SU-DHL-6 (cell line): ENCODE measurements at regions not wholly inside any gene's neighbourhood (a gene's known extent, or its start where the extent isn't known, plus 50 kb on each side); places are given as distances from the start of the nearest gene placed in this dataset.
"Not testable (repeated sequence)": the region's sequence is repeated elsewhere in the genome, so short reads cannot be mapped to it uniquely, and the experiment has no call there.

Experiments
- H2AFZ ChIP-seq: fragments of 200-600 bp; sonication (generic); 2 replicates; pipeline ENCODE4 v1.6.1; 2014; ENCODE audit warnings: low read depth, mild to moderate bottlenecking, moderate library complexity, mixed read lengths, antibody characterized with exemption, low read length; ENCODE audit not compliant: severe bottlenecking
- H3F3A ChIP-seq: fragments of 200-600 bp; shearing (Covaris generic); 2 replicates; pipeline ENCODE4 v1.6.0; 2016; ENCODE audit warnings: antibody characterized with exemption, mild to moderate bottlenecking; ENCODE audit not compliant: insufficient read depth
- H3K27ac ChIP-seq: fragments of 200-600 bp; sonication (generic); 2 replicates; pipeline ENCODE4 v1.5.1; 2016; ENCODE audit warnings: low read depth, mild to moderate bottlenecking, low read length, moderate library complexity, mixed read lengths
- H3K27me3 ChIP-seq: fragments of 200-600 bp; sonication (generic), shearing (Covaris generic); 2 replicates; pipeline ENCODE4 v1.6.0; 2014; ENCODE audit warnings: mild to moderate bottlenecking, low read length
- H3K36me3 ChIP-seq: fragments of 200-600 bp; sonication (generic); 2 replicates; pipeline ENCODE4 v1.6.1; 2014; ENCODE audit warnings: mild to moderate bottlenecking, low read length, mixed read lengths
- H3K4me2 ChIP-seq: fragments of 300-600, 200-600 bp; shearing (Covaris generic), sonication (generic); 2 replicates; pipeline ENCODE4 v1.6.0; 2014; ENCODE audit warnings: low read length, low read depth, mild to moderate bottlenecking; ENCODE audit not compliant: poor library complexity, severe bottlenecking
- H3K4me3 ChIP-seq: fragments of 200-600 bp; sonication (generic); 2 replicates; pipeline ENCODE4 v1.5.1; 2014; ENCODE audit warnings: antibody characterized with exemption, low read length, mild to moderate bottlenecking, mixed read lengths; ENCODE audit not compliant: insufficient read depth, poor library complexity, severe bottlenecking
- H3K79me2 ChIP-seq: fragments of 200-600 bp; sonication (generic); 2 replicates; pipeline ENCODE4 v1.6.1; 2014; ENCODE audit warnings: mild to moderate bottlenecking, low read length, moderate library complexity; ENCODE audit not compliant: insufficient read depth
- H3K9ac ChIP-seq: fragments of 200-600 bp; sonication (generic); 2 replicates; pipeline ENCODE4 v1.7.0; 2014; ENCODE audit warnings: mild to moderate bottlenecking, low read length
- H3K9me2 ChIP-seq: fragments of 200-600 bp; sonication (generic); replicated peaks from 2 replicates; pipeline ENCODE4 v1.6.1; 2014; ENCODE audit warnings: low read length; ENCODE audit not compliant: insufficient read depth
- H3K9me3 ChIP-seq: fragments of 200-600 bp; sonication (generic); 2 replicates; pipeline ENCODE4 v1.6.1; 2014; ENCODE audit warnings: low read length, mixed read lengths; ENCODE audit not compliant: insufficient read depth
- H4K20me1 ChIP-seq: fragments of 200-600 bp; sonication (generic); 2 replicates; pipeline ENCODE4 v1.6.1; 2014; ENCODE audit warnings: low read depth, mild to moderate bottlenecking, antibody characterized with exemption, low read length, moderate library complexity, mixed read lengths
- EZH2phosphoT487 ChIP-seq: fragments of 200-600 bp; sonication (generic), shearing (Covaris generic); conservative IDR thresholded peaks from 2 replicates; pipeline ENCODE4 v1.6.1; 2018; ENCODE audit warnings: mild to moderate bottlenecking, antibody characterized with exemption, low read length, moderate library complexity, mixed read lengths
- TF ChIP-seq, protein P1 (sequence below): fragments of 200-600 bp; sonication (generic); IDR thresholded peaks from one replicate; pipeline ENCODE4 v1.5.1; 2017; ENCODE audit warnings: antibody characterized with exemption, mild to moderate bottlenecking, low read length, moderate library complexity; ENCODE audit not compliant: insufficient read depth, poor library complexity, severe bottlenecking

DNA sequence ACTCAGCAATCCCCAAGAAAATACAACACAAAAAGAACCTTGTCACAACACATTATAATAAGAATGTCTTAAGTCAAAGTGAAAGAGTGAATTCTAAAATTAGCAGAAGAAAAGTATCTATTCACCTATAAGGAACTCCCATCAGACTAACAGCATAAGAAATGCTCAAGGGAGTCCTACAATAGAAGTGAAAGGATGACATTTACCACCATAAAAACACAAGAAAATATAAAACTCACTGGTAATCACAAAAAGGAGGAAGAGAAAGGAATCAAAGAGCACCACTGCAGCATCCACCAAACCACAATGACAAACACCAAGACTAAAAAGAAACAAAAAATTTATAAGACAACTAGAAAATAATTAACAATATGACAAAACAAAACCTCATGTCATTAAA, 257.0 kb upstream of the AGTR2 start:
- Histone ChIP-seq H3K27ac (peak overlapping the region; percentile 95), H3K9me2 (no peaks in the 10 kb centered on the region), H3K9me3 (no peaks in the 10 kb centered on the region; the same call in 1 of the 2 replicates), H3F3A (peaks cover 12% of the 10 kb centered on the region; the same call in 1 of the 2 replicates), H2AFZ (no peak overlapping the region), H4K20me1 (no peaks in the 10 kb centered on the region), H3K36me3 (0 out of 2 replicates have a peak, but pooled peaks cover 5% of the 10 kb centered on the region), H3K4me2 (peak overlapping the region; percentile 61), H3K79me2 (no peaks in the 10 kb centered on the region), H3K27me3 (no peaks in the 10 kb centered on the region), H3K9ac (peak overlapping the region; percentile 22; the same call in 1 of the 2 replicates), H3K4me3 (no peak overlapping the region)
- TF ChIP-seq, protein P1, sequence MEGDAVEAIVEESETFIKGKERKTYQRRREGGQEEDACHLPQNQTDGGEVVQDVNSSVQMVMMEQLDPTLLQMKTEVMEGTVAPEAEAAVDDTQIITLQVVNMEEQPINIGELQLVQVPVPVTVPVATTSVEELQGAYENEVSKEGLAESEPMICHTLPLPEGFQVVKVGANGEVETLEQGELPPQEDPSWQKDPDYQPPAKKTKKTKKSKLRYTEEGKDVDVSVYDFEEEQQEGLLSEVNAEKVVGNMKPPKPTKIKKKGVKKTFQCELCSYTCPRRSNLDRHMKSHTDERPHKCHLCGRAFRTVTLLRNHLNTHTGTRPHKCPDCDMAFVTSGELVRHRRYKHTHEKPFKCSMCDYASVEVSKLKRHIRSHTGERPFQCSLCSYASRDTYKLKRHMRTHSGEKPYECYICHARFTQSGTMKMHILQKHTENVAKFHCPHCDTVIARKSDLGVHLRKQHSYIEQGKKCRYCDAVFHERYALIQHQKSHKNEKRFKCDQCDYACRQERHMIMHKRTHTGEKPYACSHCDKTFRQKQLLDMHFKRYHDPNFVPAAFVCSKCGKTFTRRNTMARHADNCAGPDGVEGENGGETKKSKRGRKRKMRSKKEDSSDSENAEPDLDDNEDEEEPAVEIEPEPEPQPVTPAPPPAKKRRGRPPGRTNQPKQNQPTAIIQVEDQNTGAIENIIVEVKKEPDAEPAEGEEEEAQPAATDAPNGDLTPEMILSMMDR = no peak
- TF ChIP-seq EZH2phosphoT487 = no peak

DNA sequence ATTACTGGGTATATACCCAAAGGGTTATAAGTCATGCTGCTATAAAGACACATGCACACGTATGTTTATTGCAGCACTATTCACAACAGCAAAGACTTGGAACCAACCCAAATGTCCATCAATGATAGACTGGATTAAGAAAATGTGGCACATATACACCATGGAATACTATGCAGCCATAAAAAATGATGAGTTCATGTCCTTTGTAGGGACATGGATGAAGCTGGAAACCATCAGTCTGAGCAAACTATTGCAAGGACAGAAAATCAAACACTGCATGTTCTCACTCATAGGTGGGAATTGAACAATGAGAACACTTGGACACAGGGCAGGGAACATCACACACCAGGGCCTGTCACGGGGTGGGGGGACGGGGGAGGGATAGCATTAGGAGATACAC, 254.9 kb upstream of the AGTR2 start:
- H3K27ac ChIP-seq, H3K79me2 ChIP-seq, H2AFZ ChIP-seq, H3K4me2 ChIP-seq, H3K9me3 ChIP-seq, H4K20me1 ChIP-seq, H3K9ac ChIP-seq, H3K27me3 ChIP-seq, H3K4me3 ChIP-seq, H3K36me3 ChIP-seq, H3K9me2 ChIP-seq: not testable (repeated sequence)
- H3F3A ChIP-seq = peaks cover 12% of the 10 kb centered on the region; the same call in 1 of the 2 replicates

DNA sequence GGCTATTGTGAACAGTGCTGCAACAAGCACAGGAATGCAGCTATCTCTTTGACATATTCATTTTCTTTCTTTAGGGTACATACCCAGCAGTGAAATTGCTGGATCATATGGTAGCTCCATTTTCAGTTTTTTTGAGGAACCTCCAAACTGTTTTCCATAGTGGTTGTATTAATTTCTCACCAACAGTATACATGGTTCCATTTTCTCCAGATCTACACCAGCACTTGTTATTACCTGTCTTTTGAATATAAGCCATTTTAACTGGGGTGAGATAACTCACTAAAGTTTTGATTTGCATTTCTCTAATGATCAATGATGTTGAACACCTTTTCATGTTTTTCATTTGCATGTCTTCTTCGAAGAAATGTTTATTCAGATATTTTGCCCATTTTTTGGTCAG, 241.1 kb upstream of the AGTR2 start:
- Histone ChIP-seq H3K27me3 (no peaks in the 10 kb centered on the region), H3K27ac (no peak overlapping the region), H4K20me1 (no peaks in the 10 kb centered on the region), H3K4me3 (no peak overlapping the region), H2AFZ (no peak overlapping the region), H3K79me2 (no peaks in the 10 kb centered on the region), H3K9me2 (no peaks in the 10 kb centered on the region), H3K36me3 (no peaks in the 10 kb centered on the region), H3F3A (no peaks in the 10 kb centered on the region), H3K9me3 (no peaks in the 10 kb centered on the region), H3K4me2 (no peak overlapping the region), H3K9ac (no peak overlapping the region)
- TF ChIP-seq EZH2phosphoT487 = no peak
- TF ChIP-seq, protein P1 = no peak

DNA sequence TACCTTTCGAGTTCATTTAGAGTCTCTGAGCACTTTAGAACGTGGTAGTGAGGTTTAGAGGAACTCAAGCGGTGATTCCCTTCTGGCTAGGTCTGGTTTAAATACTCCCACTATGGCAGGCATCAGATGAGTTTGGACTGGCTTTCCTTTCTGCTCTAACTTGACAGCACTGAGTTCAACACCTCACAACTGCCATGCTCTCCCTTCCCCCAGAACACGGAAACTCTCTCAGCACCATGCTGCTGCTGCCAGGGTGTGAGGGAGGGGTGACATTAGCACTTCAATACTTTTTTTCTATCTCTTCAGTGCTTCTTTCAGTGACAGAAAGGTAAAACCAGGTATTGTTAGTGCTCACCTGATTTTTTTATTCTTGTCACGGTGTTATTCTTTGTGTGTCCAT, 234.5 kb upstream of the AGTR2 start:
- TF ChIP-seq EZH2phosphoT487 = no peak
- TF ChIP-seq, protein P1 = no peak
- Histone ChIP-seq H3K9ac (no peak overlapping the region), H3K9me2 (no peaks in the 10 kb centered on the region), H3F3A (peaks cover 20% of the 10 kb centered on the region), H3K36me3 (no peaks in the 10 kb centered on the region), H2AFZ (no peak overlapping the region), H3K4me2 (no peak overlapping the region), H3K9me3 (no peaks in the 10 kb centered on the region), H4K20me1 (no peaks in the 10 kb centered on the region), H3K79me2 (no peaks in the 10 kb centered on the region), H3K27me3 (no peaks in the 10 kb centered on the region), H3K4me3 (no peak overlapping the region), H3K27ac (no peak overlapping the region)
